Thyroid gland (tissue), 4 donors: ENCODE measurements at regions not wholly inside any gene's neighbourhood (a gene's known extent, or its start where the extent isn't known, plus 50 kb on each side); places are given as distances from the start of the nearest gene placed in this dataset.
"Not testable (repeated sequence)": the region's sequence is repeated elsewhere in the genome, so short reads cannot be mapped to it uniquely, and the experiment has no call there.

Source experiments
- DNase-seq, 2 donors: peaks; one replicate each; pipeline ENCODE4 v3.0.0-alpha.2; 2019
- H3K27ac ChIP-seq, 3 donors: fragments of 200-600 bp; sonication (generic); 1 replicate in 2 of 3; 2 replicates in 1 of 3; pipeline ENCODE4 v1.5.1; 2016 to 2019; ENCODE audit warnings: mild to moderate bottlenecking in 1 of 3, moderate library complexity in 1 of 3
- H3K27me3 ChIP-seq: fragments of 200-600 bp; sonication (generic); one replicate; pipeline ENCODE4 v1.5.1; 2019
- H3K36me3 ChIP-seq, 2 donors: fragments of 200-600 bp; sonication (generic); one replicate each; pipeline ENCODE4 v1.5.1; 2016 to 2019
- H3K4me1 ChIP-seq, 2 donors: fragments of 200-600 bp; sonication (generic); one replicate each; pipeline ENCODE4 v1.5.1; 2017 to 2019
- H3K4me3 ChIP-seq, 3 donors: fragments of 200-600 bp; sonication (generic); replicated peaks in 1 of 3; 1 replicate in 2 of 3; 2 replicates in 1 of 3; pipeline ENCODE4 v1.5.1; 2016; ENCODE audit warnings: mild to moderate bottlenecking in 1 of 3
- H3K9me3 ChIP-seq: fragments of 200-600 bp; sonication (generic); one replicate; pipeline ENCODE4 v1.5.1; 2017
- CTCF ChIP-seq, 6 experiments: fragments of 200-600 bp in 3 of 6; fragments of 450-650 bp in 3 of 6; sonication (generic) in 3 of 6; IDR thresholded peaks; one replicate each; pipeline ENCODE4 v1.5.1; 2016 to 2019; ENCODE audit warnings: antibody characterized with exemption in 6 of 6, mild to moderate bottlenecking in 2 of 6, inconsistent platforms in 1 of 6, moderate library complexity in 1 of 6
- POLR2A ChIP-seq, 2 donors: fragments of 450-650 bp; IDR thresholded peaks; one replicate each; pipeline ENCODE4 v1.6.1; 2017; ENCODE audit warnings: antibody characterized with exemption in 2 of 2, mild to moderate bottlenecking in 2 of 2, moderate library complexity in 1 of 2
- WGBS, 2 donors: methylation state at CpG; one replicate each; pipeline ENCODE4 v1.1.5; 2017; 5-methylcytosine and 5-hydroxymethylcytosine counted together
- intact Hi-C: fragments of 100-400 bp; cut with DNase I; formaldehyde crosslinking; loops from one replicate; pipeline ENCODE4 v1.15.1; 2023

DNA sequence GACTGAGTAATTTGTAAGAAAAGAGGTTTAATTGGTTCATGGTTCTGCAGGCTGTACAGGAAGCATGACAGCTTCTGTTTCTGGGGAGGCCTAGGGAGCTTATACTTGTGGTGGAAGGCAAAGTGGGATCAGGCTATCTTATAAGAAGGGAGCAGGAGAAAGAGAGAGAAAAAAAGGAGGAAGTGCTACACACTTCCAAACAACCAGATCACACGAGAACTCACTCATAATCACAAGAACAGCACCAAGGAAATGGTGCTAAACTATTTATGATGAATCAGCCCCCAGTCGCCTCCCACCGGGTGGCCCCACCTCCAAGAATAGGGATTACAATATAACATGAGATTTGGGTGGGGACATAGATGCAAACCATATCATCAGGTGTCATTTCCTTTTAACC is 89.1 kb upstream of the KCNMA1 start:
- Histone ChIP-seq H3K9me3 (no peaks in the 10 kb centered on the region), H3K4me1 (peaks cover 0 to 5% of the 10 kb centered on the region in 2 donors), H3K36me3 (no peaks in the 10 kb centered on the region), H3K27ac (no peak overlapping the region), H3K27me3 (no peaks in the 10 kb centered on the region), H3K4me3 (no peak overlapping the region)
- TF ChIP-seq CTCF (IDR thresholded peaks at IDR 0.05) (no peak), POLR2A (IDR thresholded peaks at IDR 0.05) (no peak)
- DNase-seq, result no peak
- intact Hi-C loops, result no loop called here
- WGBS, 2 donors, result 87 to 88% methylated on average over 3 of the region's 3 CpGs

- no peaks in the 10 kb centered on the region for H3K27me3 ChIP-seq
- peaks cover 0 to 5% of the 10 kb centered on the region in 2 donors for H3K4me1 ChIP-seq
- no peak overlapping the region for H3K27ac ChIP-seq
- H3K4me3 ChIP-seq, result no peak overlapping the region
- TF ChIP-seq CTCF (IDR thresholded peaks at IDR 0.05) (no peak), POLR2A (IDR thresholded peaks at IDR 0.05) (no peak)
- no peaks in the 10 kb centered on the region for H3K36me3 ChIP-seq
- H3K9me3 ChIP-seq, result no peaks in the 10 kb centered on the region
- 47 to 100% methylated on average over 1 of the region's 1 CpG for WGBS, 2 donors
- intact Hi-C loops, result no loop called here
- no peak for DNase-seq
These were observed 88.7 kb upstream of the KCNMA1 start for GRCh38 chr10:77726301-77726700.

GRCh38 chr10:77724820-77725219 is 87.2 kb upstream of the KCNMA1 start:
- no peaks in the 10 kb centered on the region for H3K9me3 ChIP-seq
- WGBS, 2 donors, result 95% methylated on average over 2 of the region's 2 CpGs
- intact Hi-C loops, result no loop called here

DNA sequence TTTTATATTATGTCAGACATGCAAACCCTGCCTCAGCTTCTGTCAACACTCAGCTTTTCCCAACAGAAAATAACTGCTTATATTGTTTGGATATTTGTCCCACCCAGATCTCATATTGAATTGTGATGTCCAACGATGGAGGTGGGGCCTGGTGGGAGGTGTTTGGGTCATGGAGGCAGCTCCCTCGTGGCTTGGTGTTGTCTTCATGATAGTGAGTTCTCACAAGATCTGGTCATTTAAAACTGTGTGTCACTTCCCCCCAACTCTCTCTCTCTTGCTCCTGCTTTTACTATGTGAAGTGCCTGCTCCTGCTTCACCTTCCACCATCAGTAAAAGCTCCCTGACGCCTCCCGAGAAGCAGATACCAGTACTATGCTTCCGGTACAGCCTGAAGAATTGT is 85.8 kb upstream of the KCNMA1 start:
- Histone ChIP-seq H3K27ac (no peak overlapping the region), H3K9me3 (no peaks in the 10 kb centered on the region)
- TF ChIP-seq POLR2A (IDR thresholded peaks at IDR 0.05) (no peak), CTCF (IDR thresholded peaks at IDR 0.05) (no peak)

More at GRCh38 chr10:77724820-77725219, 87.2 kb upstream of the KCNMA1 start:
- H3K27ac ChIP-seq, result no peak overlapping the region
- H3K4me1 ChIP-seq, result peaks cover 0 to 5% of the 10 kb centered on the region in 2 donors
- DNase-seq, result no peak
- H3K4me3 ChIP-seq, result no peak overlapping the region
- no peaks in the 10 kb centered on the region for H3K36me3 ChIP-seq
- H3K27me3 ChIP-seq, result no peaks in the 10 kb centered on the region
- no peak for TF ChIP-seq POLR2A (IDR thresholded peaks at IDR 0.05)
- TF ChIP-seq CTCF (IDR thresholded peaks at IDR 0.05), result no peak

DNA sequence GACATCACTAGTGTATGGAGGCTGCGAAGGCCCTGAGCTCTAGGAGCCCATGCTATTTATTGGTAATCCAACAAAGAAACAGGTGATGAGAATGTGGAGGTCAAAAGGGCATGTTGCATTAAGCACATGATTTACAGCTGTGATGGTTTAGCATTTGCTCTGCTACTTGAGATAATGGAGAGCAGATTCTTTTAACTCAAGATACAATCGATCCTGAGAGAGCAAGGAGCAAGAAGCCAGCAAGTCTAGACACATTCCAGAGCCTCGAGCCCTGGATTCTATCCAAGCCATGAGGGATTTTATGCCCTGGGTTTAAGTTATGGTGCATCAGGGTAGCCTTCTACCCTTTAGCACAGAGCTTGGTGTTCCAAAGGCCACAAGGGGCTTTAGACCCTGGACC is 85.3 kb upstream of the KCNMA1 start:
- DNase-seq, result peak; percentile 8 to 12
- WGBS, 2 donors, result 38 to 44% methylated on average over 3 of the region's 3 CpGs
- H3K4me3 ChIP-seq, H3K36me3 ChIP-seq, H3K4me1 ChIP-seq, H3K9me3 ChIP-seq, intact Hi-C loops, H3K27ac ChIP-seq, H3K27me3 ChIP-seq: not testable (repeated sequence)

More for the DNA sequence above, 85.8 kb upstream of the KCNMA1 start:
- Histone ChIP-seq H3K27me3 (no peaks in the 10 kb centered on the region), H3K4me3 (no peak overlapping the region), H3K36me3 (no peaks in the 10 kb centered on the region), H3K4me1 (peaks cover 0 to 5% of the 10 kb centered on the region in 2 donors)
- 70 to 84% methylated on average over 5 of the region's 5 CpGs for WGBS, 2 donors
- no peak for DNase-seq
- intact Hi-C loops, result no loop called here

- Histone ChIP-seq H3K27ac (no peak overlapping the region), H3K36me3 (no peaks in the 10 kb centered on the region), H3K27me3 (no peaks in the 10 kb centered on the region), H3K4me3 (no peak overlapping the region), H3K4me1 (peaks cover 0 to 5% of the 10 kb centered on the region in 2 donors), H3K9me3 (no peaks in the 10 kb centered on the region)
- TF ChIP-seq CTCF (IDR thresholded peaks at IDR 0.05) (no peak), POLR2A (IDR thresholded peaks at IDR 0.05) (no peak)
- DNase-seq, result no peak
- 95 to 98% methylated on average over 3 of the region's 3 CpGs for WGBS, 2 donors
- intact Hi-C loops, result no loop called here
These were observed 84.2 kb upstream of the KCNMA1 start for GRCh38 chr10:77721815-77722214.
